Psoas muscle (tissue), 7 donors: ENCODE measurements at regions not wholly inside any gene's neighbourhood (a gene's known extent, or its start where the extent isn't known, plus 50 kb on each side); places are given as distances from the start of the nearest gene placed in this dataset.

ENCODE experiments used
- ATAC-seq, 4 donors: fragments of 200-7000 bp; cut with Tn5 transposase; one replicate each; pipeline ENCODE4 v1.9.1; 2020; ENCODE audit warnings: moderate library complexity in 3 of 4, mild to moderate bottlenecking in 2 of 4
- DNase-seq, 2 donors: peaks; one replicate each; pipeline ENCODE4 v3.0.0-alpha.2; 2020
- H3K27ac ChIP-seq: fragments of 200-600 bp; one replicate; pipeline ENCODE4 v1.8.0; 2022
- H3K27me3 ChIP-seq, 3 donors: fragments of 200-600 bp in 1 of 3; one replicate each; pipeline versions ENCODE4 v1.6.1 to v1.8.0; 2013 to 2022; ENCODE audit warnings: low read length in 2 of 3, mild to moderate bottlenecking in 2 of 3, moderate library complexity in 1 of 3; ENCODE audit not compliant: insufficient read depth in 3 of 3
- H3K36me3 ChIP-seq, 2 donors: fragments of 200-600 bp in 1 of 2; one replicate each; pipeline versions ENCODE4 v1.6.1 to v1.8.0; 2013 to 2022; ENCODE audit warnings: low read depth in 1 of 2, mild to moderate bottlenecking in 1 of 2, moderate library complexity in 1 of 2; ENCODE audit not compliant: insufficient read depth in 1 of 2
- H3K4me1 ChIP-seq: fragments of 200-600 bp; one replicate; pipeline ENCODE4 v1.8.0; 2022
- H3K4me3 ChIP-seq: fragments of 200-600 bp; one replicate; pipeline ENCODE4 v1.8.0; 2022; ENCODE audit warnings: mild to moderate bottlenecking
- H3K9me3 ChIP-seq: fragments of 200-600 bp; one replicate; pipeline ENCODE4 v1.8.0; 2022
- CTCF ChIP-seq: fragments of 200-600 bp; IDR thresholded peaks from one replicate; pipeline ENCODE4 v1.8.0; 2022; ENCODE audit warnings: antibody characterized with exemption
- WGBS, 3 donors: extraction: QIAGEN DNeasy Blood & Tissue Kit; methylation state at CpG; one replicate each; pipeline versions ENCODE4 v1.1.6 to v1.1.7; 2013; 5-methylcytosine and 5-hydroxymethylcytosine counted together
- intact Hi-C, 2 donors: fragments of 100-400 bp; cut with DNase I; formaldehyde crosslinking; loops; one replicate each; pipeline versions ENCODE4 v1.11.0 to v1.14.2; 2022
- donor health status: healthy with polysubstance abuse.
- donor health status: DM: no; HTN: no; CAD: no; lungs with moderate emphysema.
- donor health status: Bipolar disorder and iron deficiency.
- donor health status: healthy.
- donor health status: DM: yes; HTN: yes; CAD: no.
- donor health status: DM: no; HTN: no; CAD: no.
- donor health status: DM: yes; HTN: yes; CAD: no.

DNA sequence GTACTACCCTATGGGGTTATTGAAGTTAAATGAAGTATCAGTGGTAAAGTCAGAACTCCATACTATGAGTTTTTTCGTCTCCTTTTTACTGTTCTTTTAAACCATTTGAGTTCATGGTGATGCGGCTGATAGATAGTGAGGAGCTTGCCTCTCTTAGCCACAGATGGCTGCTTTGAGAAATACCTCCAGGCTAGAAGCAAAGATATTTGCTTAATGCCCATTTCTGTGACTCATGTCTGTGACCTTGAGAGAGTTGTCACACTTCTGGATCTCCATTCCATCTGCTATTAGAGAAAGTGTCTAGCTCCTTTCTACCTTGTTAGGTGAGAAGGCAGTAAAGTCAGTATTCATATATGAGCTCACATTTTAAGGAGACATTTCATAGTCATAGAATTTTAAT is 89.5 kb upstream of the PLXNA2 start:
- Histone ChIP-seq H3K4me3 (no peak overlapping the region), H3K27me3 (peaks cover 0 to 2% (median 0%) of the 10 kb centered on the region in 3 donors), H3K36me3 (no peaks in the 10 kb centered on the region), H3K4me1 (no peaks in the 10 kb centered on the region), H3K9me3 (no peaks in the 10 kb centered on the region), H3K27ac (no peak overlapping the region)
- TF ChIP-seq CTCF = no peak
- intact Hi-C loops = no loop called here
- no peak for DNase-seq
- ATAC-seq = no peak
- 96 to 98% (median 96%) methylated on average over 2 of the region's 2 CpGs for WGBS, 3 donors

DNA sequence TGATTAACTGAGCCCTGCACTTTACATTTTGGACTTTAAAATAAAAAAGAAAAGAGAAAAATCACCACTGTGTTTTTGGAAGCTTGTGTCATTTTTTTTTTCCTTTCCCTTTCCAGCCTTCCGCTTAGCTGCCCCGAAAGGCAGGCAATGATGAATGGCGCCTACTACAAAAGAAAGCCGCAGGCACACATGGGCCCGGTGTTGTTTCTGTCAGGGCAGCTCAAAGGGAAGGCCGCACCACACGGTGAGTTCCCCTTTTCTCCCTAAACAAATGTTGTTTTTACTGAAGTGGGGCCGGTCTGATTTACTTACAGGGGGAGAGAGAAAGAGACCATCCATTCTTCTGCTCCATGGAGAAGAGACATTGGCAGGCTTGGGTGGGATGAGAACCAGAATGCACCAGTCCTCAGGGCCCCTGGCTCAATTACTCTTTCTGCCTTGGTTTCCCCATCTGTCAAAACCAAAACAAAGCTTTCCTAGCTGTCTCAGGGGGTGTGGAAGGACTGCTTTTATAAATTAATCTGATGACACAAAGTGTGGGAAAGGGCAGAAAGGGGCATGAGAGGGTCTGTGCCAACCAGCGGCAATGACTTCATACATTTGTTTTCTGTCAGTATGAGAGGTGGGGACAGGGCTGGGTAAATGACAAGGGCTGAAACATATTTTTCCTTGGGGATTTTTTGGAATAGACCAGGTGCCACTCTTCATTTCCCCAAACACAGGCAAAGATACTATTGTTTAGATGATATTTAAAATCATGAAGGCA is 91.4 kb upstream of the PLXNA2 start:
- no peak for TF ChIP-seq CTCF
- intact Hi-C loops = no loop called here
- no peaks in the 10 kb centered on the region for H3K27me3 ChIP-seq
- H3K36me3 ChIP-seq = no peaks in the 10 kb centered on the region
- no peak overlapping the region for H3K4me3 ChIP-seq
- WGBS, 3 donors = 68 to 73% (median 70%) methylated on average over 9 of the region's 9 CpGs
- ATAC-seq (no peak), DNase-seq (no peak)
- no peaks in the 10 kb centered on the region for H3K9me3 ChIP-seq
- no peak overlapping the region for H3K27ac ChIP-seq
- H3K4me1 ChIP-seq = no peaks in the 10 kb centered on the region

DNA sequence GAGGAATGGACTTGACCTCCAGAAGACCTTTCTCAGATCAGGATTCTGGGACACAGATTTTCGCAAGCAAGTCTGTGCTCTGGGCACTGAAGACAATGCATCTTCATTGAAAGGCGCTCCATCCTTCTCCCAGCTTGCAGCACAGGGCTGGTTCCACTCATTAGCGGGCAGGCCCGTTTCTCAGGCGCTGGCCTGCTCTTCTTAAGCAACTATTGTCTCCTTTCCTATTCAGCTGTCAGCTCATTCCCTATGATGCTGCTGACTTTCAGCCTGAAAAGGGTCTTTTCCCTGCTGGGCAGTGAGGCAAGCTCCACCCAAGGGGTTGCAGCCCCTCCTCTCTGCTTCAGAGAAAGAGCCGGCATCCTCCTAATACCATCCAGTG is 91.9 kb upstream of the PLXNA2 start:
- intact Hi-C loops = no loop called here
- no peaks in the 10 kb centered on the region for H3K36me3 ChIP-seq
- no peak for DNase-seq

GRCh38 chr1:208339911-208340310 is 95.7 kb upstream of the PLXNA2 start:
- Histone ChIP-seq H3K27ac (no peak overlapping the region), H3K4me1 (no peaks in the 10 kb centered on the region), H3K36me3 (no peaks in the 10 kb centered on the region), H3K9me3 (no peaks in the 10 kb centered on the region), H3K4me3 (no peak overlapping the region), H3K27me3 (no peaks in the 10 kb centered on the region)
- no peak for TF ChIP-seq CTCF
- intact Hi-C loops = no loop called here
- DNase-seq (no peak), ATAC-seq (no peak)
- 70 to 84% (median 74%) methylated on average over 2 of the region's 2 CpGs for WGBS, 3 donors

More for the DNA sequence above, 91.9 kb upstream of the PLXNA2 start:
- Histone ChIP-seq H3K4me3 (no peak overlapping the region), H3K4me1 (no peaks in the 10 kb centered on the region), H3K27me3 (no peaks in the 10 kb centered on the region), H3K9me3 (no peaks in the 10 kb centered on the region), H3K27ac (no peak overlapping the region)
- no peak for TF ChIP-seq CTCF
- no peak for ATAC-seq
- WGBS, 3 donors = 74 to 86% (median 79%) methylated on average over 6 of the region's 6 CpGs

DNA sequence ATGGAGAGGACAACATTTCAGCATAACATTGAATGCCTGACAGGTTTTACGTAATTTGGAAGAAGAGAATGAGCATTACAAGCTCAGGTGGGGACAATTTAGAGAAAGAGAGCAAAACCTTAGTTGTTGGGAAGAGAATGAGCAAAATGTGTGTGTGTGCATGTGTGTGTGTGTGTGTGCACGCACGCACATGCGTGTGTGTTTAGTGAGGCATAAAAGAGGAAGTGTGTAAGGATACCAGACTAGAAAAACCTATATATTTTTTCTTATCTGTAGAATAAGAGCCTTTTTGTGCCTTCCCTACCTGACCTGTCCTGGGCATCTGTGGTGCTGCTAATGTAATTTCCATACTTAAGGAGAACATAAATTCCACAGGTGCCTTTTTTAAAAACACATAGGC is 99.0 kb upstream of the PLXNA2 start:
- Histone ChIP-seq H3K36me3 (no peaks in the 10 kb centered on the region), H3K27ac (no peak overlapping the region), H3K4me1 (no peaks in the 10 kb centered on the region), H3K9me3 (no peaks in the 10 kb centered on the region), H3K27me3 (no peaks in the 10 kb centered on the region), H3K4me3 (no peak overlapping the region)
- DNase-seq (no peak), ATAC-seq (no peak)
- intact Hi-C loops = no loop called here
- 88 to 99% (median 92%) methylated on average over 4 of the region's 4 CpGs for WGBS, 3 donors
- TF ChIP-seq CTCF = no peak
